ENCODE measurements at regions not wholly inside any gene's neighbourhood (a gene's known extent, or its start where the extent isn't known, plus 50 kb on each side); places are given as distances from the start of the nearest gene placed in this dataset.

DNA sequence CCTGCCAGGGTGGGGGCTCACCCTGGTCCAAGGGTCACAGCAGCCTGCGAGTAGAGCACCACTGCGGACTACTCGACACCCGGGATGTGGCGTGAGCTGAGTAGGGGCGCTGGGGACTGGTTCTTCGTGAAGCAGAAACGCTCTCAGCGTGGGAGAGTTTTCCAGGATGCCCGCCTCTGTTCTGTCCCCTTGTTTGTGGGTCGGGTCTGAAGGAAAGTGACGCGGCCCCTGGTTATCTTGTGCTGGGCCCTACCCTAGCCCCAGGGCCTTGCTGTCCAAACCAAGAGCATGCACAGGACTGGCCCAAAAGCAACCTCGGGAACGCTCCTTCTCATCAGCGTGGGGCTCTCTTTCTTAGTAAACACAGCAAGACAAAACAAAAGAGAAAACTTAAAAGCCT is 303.3 kb downstream of the IRF8 start:
- FAIRE-seq (no peak), DNase-seq (ENCODE audit: low read depth, low spot score) (no peak)
- Histone ChIP-seq H3K9me1 (ENCODE audit: control insufficient read depth, extremely low read depth, insufficient read depth, low read length) (no peaks in the 10 kb centered on the region), H4K20me1 (ENCODE audit: control insufficient read depth, extremely low read depth, insufficient read depth, low read length) (no peaks in the 10 kb centered on the region), H3K9ac (ENCODE audit: control insufficient read depth, extremely low read depth, insufficient read depth, low read length) (no peak overlapping the region), H3K4me1 (ENCODE audit: control insufficient read depth, extremely low read depth, insufficient read depth, low read length) (no peaks in the 10 kb centered on the region), H3K4me3 (ENCODE audit: control insufficient read depth in 2 of 3, extremely low read depth in 1 of 3, insufficient read depth in 2 of 3, low read depth in 1 of 3, low read length in 3 of 3) (no peak overlapping the region), H3K27ac (ENCODE audit: control insufficient read depth, insufficient read depth, low read length) (no peak overlapping the region), H2AFZ (ENCODE audit: control insufficient read depth, low read length) (no peak overlapping the region), H3K27me3 (ENCODE audit: control insufficient read depth, extremely low read depth, insufficient read depth, low read length) (peaks cover 42% of the 10 kb centered on the region), H3K9me3 (ENCODE audit: control insufficient read depth, low read depth, low read length) (no peaks in the 10 kb centered on the region), H3K4me2 (ENCODE audit: control insufficient read depth, extremely low read depth, insufficient read depth, low read depth, low read length) (no peak overlapping the region), H3K79me2 (ENCODE audit: control insufficient read depth, insufficient read depth, low read length) (no peaks in the 10 kb centered on the region), H3K36me3 (ENCODE audit: control insufficient read depth in 2 of 2, extremely low read depth in 1 of 2, insufficient read depth in 2 of 2, low read length in 2 of 2) (no peaks in the 10 kb centered on the region)
- TF ChIP-seq, protein P1, sequence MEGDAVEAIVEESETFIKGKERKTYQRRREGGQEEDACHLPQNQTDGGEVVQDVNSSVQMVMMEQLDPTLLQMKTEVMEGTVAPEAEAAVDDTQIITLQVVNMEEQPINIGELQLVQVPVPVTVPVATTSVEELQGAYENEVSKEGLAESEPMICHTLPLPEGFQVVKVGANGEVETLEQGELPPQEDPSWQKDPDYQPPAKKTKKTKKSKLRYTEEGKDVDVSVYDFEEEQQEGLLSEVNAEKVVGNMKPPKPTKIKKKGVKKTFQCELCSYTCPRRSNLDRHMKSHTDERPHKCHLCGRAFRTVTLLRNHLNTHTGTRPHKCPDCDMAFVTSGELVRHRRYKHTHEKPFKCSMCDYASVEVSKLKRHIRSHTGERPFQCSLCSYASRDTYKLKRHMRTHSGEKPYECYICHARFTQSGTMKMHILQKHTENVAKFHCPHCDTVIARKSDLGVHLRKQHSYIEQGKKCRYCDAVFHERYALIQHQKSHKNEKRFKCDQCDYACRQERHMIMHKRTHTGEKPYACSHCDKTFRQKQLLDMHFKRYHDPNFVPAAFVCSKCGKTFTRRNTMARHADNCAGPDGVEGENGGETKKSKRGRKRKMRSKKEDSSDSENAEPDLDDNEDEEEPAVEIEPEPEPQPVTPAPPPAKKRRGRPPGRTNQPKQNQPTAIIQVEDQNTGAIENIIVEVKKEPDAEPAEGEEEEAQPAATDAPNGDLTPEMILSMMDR (optimal IDR thresholded peaks at IDR 0.05 in 1 of 3, IDR thresholded peaks at IDR 0.05 in 1 of 3, conservative IDR thresholded peaks at IDR 0.05 in 1 of 3; ENCODE audit: extremely low read depth in 1 of 3, insufficient read depth in 2 of 3, low read length in 3 of 3), result no peak
- no peak for TF ChIP-seq EZH2 (IDR thresholded peaks at IDR 0.05; ENCODE audit: low read length)
- dilution Hi-C loops (cut with MboI; ENCODE audit: extremely low pct_ligation_motif_present, low sequenced_read_pairs), result no loop called here

GRCh38 chr16:86202760-86203426 is 303.9 kb downstream of the IRF8 start:
- no peak for FAIRE-seq
- no peak overlapping the region for H3K4me3 ChIP-seq (ENCODE audit: control insufficient read depth in 2 of 3, extremely low read depth in 1 of 3, insufficient read depth in 2 of 3, low read depth in 1 of 3, low read length in 3 of 3)
- no peaks in the 10 kb centered on the region for H3K79me2 ChIP-seq (ENCODE audit: control insufficient read depth, insufficient read depth, low read length)
- no peak overlapping the region for H3K4me2 ChIP-seq (ENCODE audit: control insufficient read depth, extremely low read depth, insufficient read depth, low read depth, low read length)
- dilution Hi-C loops (cut with MboI; ENCODE audit: extremely low pct_ligation_motif_present, low sequenced_read_pairs), result no loop called here
- H3K4me1 ChIP-seq (ENCODE audit: control insufficient read depth, extremely low read depth, insufficient read depth, low read length), result no peaks in the 10 kb centered on the region
- H3K27ac ChIP-seq (ENCODE audit: control insufficient read depth, insufficient read depth, low read length), result no peak overlapping the region
- no peak overlapping the region for H2AFZ ChIP-seq (ENCODE audit: control insufficient read depth, low read length)
- H4K20me1 ChIP-seq (ENCODE audit: control insufficient read depth, extremely low read depth, insufficient read depth, low read length), result no peaks in the 10 kb centered on the region
- TF ChIP-seq EZH2 (IDR thresholded peaks at IDR 0.05; ENCODE audit: low read length), result no peak
- TF ChIP-seq, protein P1 (optimal IDR thresholded peaks at IDR 0.05 in 1 of 3, IDR thresholded peaks at IDR 0.05 in 1 of 3, conservative IDR thresholded peaks at IDR 0.05 in 1 of 3; ENCODE audit: extremely low read depth in 1 of 3, insufficient read depth in 2 of 3, low read length in 3 of 3), result no peak
- H3K9me1 ChIP-seq (ENCODE audit: control insufficient read depth, extremely low read depth, insufficient read depth, low read length), result no peaks in the 10 kb centered on the region
- H3K36me3 ChIP-seq (ENCODE audit: control insufficient read depth in 2 of 2, extremely low read depth in 1 of 2, insufficient read depth in 2 of 2, low read length in 2 of 2), result no peaks in the 10 kb centered on the region
- peaks cover 3% of the 10 kb centered on the region for H3K9me3 ChIP-seq (ENCODE audit: control insufficient read depth, low read depth, low read length)
- no peak overlapping the region for H3K9ac ChIP-seq (ENCODE audit: control insufficient read depth, extremely low read depth, insufficient read depth, low read length)
- no peak for DNase-seq (ENCODE audit: low read depth, low spot score)
- peaks cover 41% of the 10 kb centered on the region for H3K27me3 ChIP-seq (ENCODE audit: control insufficient read depth, extremely low read depth, insufficient read depth, low read length)

All from keratinocyte (primary cell).